ENCODE measurements at regions not wholly inside any gene's neighbourhood (a gene's known extent, or its start where the extent isn't known, plus 50 kb on each side); places are given as distances from the start of the nearest gene placed in this dataset.
"Not testable (repeated sequence)": the region's sequence is repeated elsewhere in the genome, so short reads cannot be mapped to it uniquely, and the experiment has no call there.

- no peak for DNase-seq (ENCODE audit: low spot score)
Measured at GRCh38 chr19:28687296-28687695, 525.7 kb downstream of the UQCRFS1 start.

GRCh38 chr19:28686756-28687155 is 526.2 kb downstream of the UQCRFS1 start:
- no peak for DNase-seq (ENCODE audit: low spot score)

GRCh38 chr19:28685802-28686201 is 527.1 kb downstream of the UQCRFS1 start:
- DNase-seq (ENCODE audit: low spot score) = no peak

GRCh38 chr19:28685077-28685476 is 527.9 kb downstream of the UQCRFS1 start:
- not testable (repeated sequence) for DNase-seq (ENCODE audit: low spot score)

GRCh38 chr19:28680111-28680510 is 532.8 kb downstream of the UQCRFS1 start:
- no peak for DNase-seq (ENCODE audit: low spot score)

- no peak for DNase-seq (ENCODE audit: low spot score)
Measured at GRCh38 chr19:28670836-28671235, 542.1 kb downstream of the UQCRFS1 start.

- DNase-seq (ENCODE audit: low spot score) = no peak
Measured at GRCh38 chr19:28669804-28670203, 543.1 kb downstream of the UQCRFS1 start.

- no peak for DNase-seq (ENCODE audit: low spot score)
Measured at GRCh38 chr19:28667348-28667977, 545.5 kb downstream of the UQCRFS1 start.

GRCh38 chr19:28665748-28666147 is 547.2 kb downstream of the UQCRFS1 start:
- DNase-seq (ENCODE audit: low spot score) = no peak

- no peak for DNase-seq (ENCODE audit: low spot score)
Measured at GRCh38 chr19:28656644-28657043, 556.3 kb downstream of the UQCRFS1 start.

GRCh38 chr19:28655054-28655453 is 557.9 kb downstream of the UQCRFS1 start:
- no peak for DNase-seq (ENCODE audit: low spot score)

GRCh38 chr19:28652765-28653164 is 560.2 kb downstream of the UQCRFS1 start:
- no peak for DNase-seq (ENCODE audit: low spot score)

- DNase-seq (ENCODE audit: low spot score) = no peak
Measured at GRCh38 chr19:28646629-28647028, 566.3 kb downstream of the UQCRFS1 start.

- DNase-seq (ENCODE audit: low spot score) = no peak
Measured at GRCh38 chr19:28644169-28644775, 568.7 kb downstream of the UQCRFS1 start.

GRCh38 chr19:28642787-28643683 is 569.9 kb downstream of the UQCRFS1 start:
- no peak for DNase-seq (ENCODE audit: low spot score)

GRCh38 chr19:28641395-28641794 is 571.6 kb downstream of the UQCRFS1 start:
- DNase-seq (ENCODE audit: low spot score) = no peak

- no peak for DNase-seq (ENCODE audit: low spot score)
Measured at GRCh38 chr19:28640506-28640905, 572.4 kb downstream of the UQCRFS1 start.

- no peak for DNase-seq (ENCODE audit: low spot score)
Measured at GRCh38 chr19:28638445-28638844, 574.5 kb downstream of the UQCRFS1 start.

- DNase-seq (ENCODE audit: low spot score) = no peak
Measured at GRCh38 chr19:28636706-28637105, 576.2 kb downstream of the UQCRFS1 start.

- no peak for DNase-seq (ENCODE audit: low spot score)
Measured at GRCh38 chr19:28636016-28636629, 576.8 kb downstream of the UQCRFS1 start.

GRCh38 chr19:28634837-28635236 is 578.1 kb downstream of the UQCRFS1 start:
- no peak for DNase-seq (ENCODE audit: low spot score)

- DNase-seq (ENCODE audit: low spot score) = no peak
Measured at GRCh38 chr19:28634019-28634328, 579.0 kb downstream of the UQCRFS1 start.

Data from HT-29 (cell line).